ENCODE measurements at regions not wholly inside any gene's neighbourhood (a gene's known extent, or its start where the extent isn't known, plus 50 kb on each side); places are given as distances from the start of the nearest gene placed in this dataset.

DNA sequence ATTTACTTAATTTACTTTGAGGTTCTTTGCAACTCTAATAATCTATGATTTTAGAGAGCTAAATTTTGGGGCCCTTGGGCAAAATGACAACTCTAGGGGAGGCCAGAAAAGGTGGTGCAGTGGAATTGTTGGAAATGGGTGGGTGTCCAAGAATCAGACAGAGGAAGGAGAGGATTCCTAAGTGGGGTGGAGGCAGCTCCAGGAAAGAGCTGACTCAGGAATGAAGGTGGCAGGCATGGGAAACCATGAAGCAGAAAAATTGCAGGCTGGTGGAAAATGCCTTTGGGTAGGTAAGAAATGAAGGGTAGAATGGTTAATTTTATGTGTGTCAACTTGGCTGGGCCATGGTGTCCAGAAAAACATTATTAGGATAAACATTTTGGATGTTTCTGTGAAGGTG, 248.5 kb upstream of the TUT7 start:
- Histone ChIP-seq H4K20me1 (ENCODE audit: insufficient read depth) (no peaks in the 10 kb centered on the region), H2AFZ (ENCODE audit: low read depth, low read length) (no peak overlapping the region), H3K9ac (ENCODE audit: low read length) (no peak overlapping the region), H3K36me3 (ENCODE audit: insufficient read depth, low read length) (no peaks in the 10 kb centered on the region), H3K4me3 (ENCODE audit: low read length) (no peak overlapping the region), H3K9me3 (ENCODE audit: low read length) (no peaks in the 10 kb centered on the region), H3K27me3 (ENCODE audit: insufficient read depth, low read depth, low read length) (no peaks in the 10 kb centered on the region), H3K27ac (ENCODE audit: low read length) (no peak overlapping the region), H3K79me2 (replicated peaks; ENCODE audit: insufficient read depth, low read length) (no peaks in the 10 kb centered on the region), H3K9me2 (ENCODE audit: insufficient read depth, low read length) (no peaks in the 10 kb centered on the region), H3K4me2 (ENCODE audit: low read length) (no peak overlapping the region), H3F3A (ENCODE audit: insufficient read depth, low read length, poor library complexity, severe bottlenecking) (no peaks in the 10 kb centered on the region)
- TF ChIP-seq EP300 (conservative IDR thresholded peaks at IDR 0.05; ENCODE audit: poor library complexity, severe bottlenecking): no peak
- no peak for TF ChIP-seq TAF1 (IDR thresholded peaks at IDR 0.05; ENCODE audit: low read depth)
- no peak for TF ChIP-seq EZH2 (IDR thresholded peaks at IDR 0.05; ENCODE audit: borderline replicate concordance, insufficient read depth, low read length, poor library complexity, severe bottlenecking)
- TF ChIP-seq, protein P1, sequence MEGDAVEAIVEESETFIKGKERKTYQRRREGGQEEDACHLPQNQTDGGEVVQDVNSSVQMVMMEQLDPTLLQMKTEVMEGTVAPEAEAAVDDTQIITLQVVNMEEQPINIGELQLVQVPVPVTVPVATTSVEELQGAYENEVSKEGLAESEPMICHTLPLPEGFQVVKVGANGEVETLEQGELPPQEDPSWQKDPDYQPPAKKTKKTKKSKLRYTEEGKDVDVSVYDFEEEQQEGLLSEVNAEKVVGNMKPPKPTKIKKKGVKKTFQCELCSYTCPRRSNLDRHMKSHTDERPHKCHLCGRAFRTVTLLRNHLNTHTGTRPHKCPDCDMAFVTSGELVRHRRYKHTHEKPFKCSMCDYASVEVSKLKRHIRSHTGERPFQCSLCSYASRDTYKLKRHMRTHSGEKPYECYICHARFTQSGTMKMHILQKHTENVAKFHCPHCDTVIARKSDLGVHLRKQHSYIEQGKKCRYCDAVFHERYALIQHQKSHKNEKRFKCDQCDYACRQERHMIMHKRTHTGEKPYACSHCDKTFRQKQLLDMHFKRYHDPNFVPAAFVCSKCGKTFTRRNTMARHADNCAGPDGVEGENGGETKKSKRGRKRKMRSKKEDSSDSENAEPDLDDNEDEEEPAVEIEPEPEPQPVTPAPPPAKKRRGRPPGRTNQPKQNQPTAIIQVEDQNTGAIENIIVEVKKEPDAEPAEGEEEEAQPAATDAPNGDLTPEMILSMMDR (IDR thresholded peaks at IDR 0.05; ENCODE audit: poor library complexity, severe bottlenecking): no peak
- TF ChIP-seq SMC3 (conservative IDR thresholded peaks at IDR 0.05; ENCODE audit: poor library complexity): no peak
- no peak for TF ChIP-seq MXI1 (conservative IDR thresholded peaks at IDR 0.05; ENCODE audit: poor library complexity, severe bottlenecking)
- no peak for TF ChIP-seq RAD21 (conservative IDR thresholded peaks at IDR 0.05)
- no peak for TF ChIP-seq POLR2AphosphoS5 (IDR thresholded peaks at IDR 0.05)
- TF ChIP-seq, protein P2, sequence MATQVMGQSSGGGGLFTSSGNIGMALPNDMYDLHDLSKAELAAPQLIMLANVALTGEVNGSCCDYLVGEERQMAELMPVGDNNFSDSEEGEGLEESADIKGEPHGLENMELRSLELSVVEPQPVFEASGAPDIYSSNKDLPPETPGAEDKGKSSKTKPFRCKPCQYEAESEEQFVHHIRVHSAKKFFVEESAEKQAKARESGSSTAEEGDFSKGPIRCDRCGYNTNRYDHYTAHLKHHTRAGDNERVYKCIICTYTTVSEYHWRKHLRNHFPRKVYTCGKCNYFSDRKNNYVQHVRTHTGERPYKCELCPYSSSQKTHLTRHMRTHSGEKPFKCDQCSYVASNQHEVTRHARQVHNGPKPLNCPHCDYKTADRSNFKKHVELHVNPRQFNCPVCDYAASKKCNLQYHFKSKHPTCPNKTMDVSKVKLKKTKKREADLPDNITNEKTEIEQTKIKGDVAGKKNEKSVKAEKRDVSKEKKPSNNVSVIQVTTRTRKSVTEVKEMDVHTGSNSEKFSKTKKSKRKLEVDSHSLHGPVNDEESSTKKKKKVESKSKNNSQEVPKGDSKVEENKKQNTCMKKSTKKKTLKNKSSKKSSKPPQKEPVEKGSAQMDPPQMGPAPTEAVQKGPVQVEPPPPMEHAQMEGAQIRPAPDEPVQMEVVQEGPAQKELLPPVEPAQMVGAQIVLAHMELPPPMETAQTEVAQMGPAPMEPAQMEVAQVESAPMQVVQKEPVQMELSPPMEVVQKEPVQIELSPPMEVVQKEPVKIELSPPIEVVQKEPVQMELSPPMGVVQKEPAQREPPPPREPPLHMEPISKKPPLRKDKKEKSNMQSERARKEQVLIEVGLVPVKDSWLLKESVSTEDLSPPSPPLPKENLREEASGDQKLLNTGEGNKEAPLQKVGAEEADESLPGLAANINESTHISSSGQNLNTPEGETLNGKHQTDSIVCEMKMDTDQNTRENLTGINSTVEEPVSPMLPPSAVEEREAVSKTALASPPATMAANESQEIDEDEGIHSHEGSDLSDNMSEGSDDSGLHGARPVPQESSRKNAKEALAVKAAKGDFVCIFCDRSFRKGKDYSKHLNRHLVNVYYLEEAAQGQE (IDR thresholded peaks at IDR 0.05; ENCODE audit: borderline replicate concordance): no peak

GRCh38 chr9:86601697-86602096, 247.5 kb upstream of the TUT7 start:
- TF ChIP-seq, protein P2 (IDR thresholded peaks at IDR 0.05; ENCODE audit: borderline replicate concordance): no peak
- TF ChIP-seq, protein P1 (IDR thresholded peaks at IDR 0.05; ENCODE audit: poor library complexity, severe bottlenecking): no peak
- TF ChIP-seq RAD21 (conservative IDR thresholded peaks at IDR 0.05): no peak
- no peak for TF ChIP-seq EP300 (conservative IDR thresholded peaks at IDR 0.05; ENCODE audit: poor library complexity, severe bottlenecking)
- no peak for TF ChIP-seq EZH2 (IDR thresholded peaks at IDR 0.05; ENCODE audit: borderline replicate concordance, insufficient read depth, low read length, poor library complexity, severe bottlenecking)
- TF ChIP-seq POLR2AphosphoS5 (IDR thresholded peaks at IDR 0.05): no peak
- TF ChIP-seq TAF1 (IDR thresholded peaks at IDR 0.05; ENCODE audit: low read depth): no peak
- no peak for TF ChIP-seq MXI1 (conservative IDR thresholded peaks at IDR 0.05; ENCODE audit: poor library complexity, severe bottlenecking)
- no peak for TF ChIP-seq SMC3 (conservative IDR thresholded peaks at IDR 0.05; ENCODE audit: poor library complexity)
- H2AFZ ChIP-seq (ENCODE audit: low read depth, low read length): no peak overlapping the region
- no peaks in the 10 kb centered on the region for H3K9me2 ChIP-seq (ENCODE audit: insufficient read depth, low read length)
- no peaks in the 10 kb centered on the region for H3K27me3 ChIP-seq (ENCODE audit: insufficient read depth, low read depth, low read length)
- no peaks in the 10 kb centered on the region for H3F3A ChIP-seq (ENCODE audit: insufficient read depth, low read length, poor library complexity, severe bottlenecking)
- H3K27ac ChIP-seq (ENCODE audit: low read length): no peak overlapping the region
- no peaks in the 10 kb centered on the region for H3K36me3 ChIP-seq (ENCODE audit: insufficient read depth, low read length)
- no peaks in the 10 kb centered on the region for H4K20me1 ChIP-seq (ENCODE audit: insufficient read depth)
- H3K4me2 ChIP-seq (ENCODE audit: low read length): no peak overlapping the region
- no peak overlapping the region for H3K4me3 ChIP-seq (ENCODE audit: low read length)
- H3K79me2 ChIP-seq (replicated peaks; ENCODE audit: insufficient read depth, low read length): no peaks in the 10 kb centered on the region
- H3K9ac ChIP-seq (ENCODE audit: low read length): no peak overlapping the region
- no peaks in the 10 kb centered on the region for H3K9me3 ChIP-seq (ENCODE audit: low read length)

Measured in neural cell (in vitro differentiated cells).